NCI-H226 (cell line): ENCODE measurements at regions not wholly inside any gene's neighbourhood (a gene's known extent, or its start where the extent isn't known, plus 50 kb on each side); places are given as distances from the start of the nearest gene placed in this dataset.
"Not testable (repeated sequence)": the region's sequence is repeated elsewhere in the genome, so short reads cannot be mapped to it uniquely, and the experiment has no call there.

Source experiments
- DNase-seq: peaks from one replicate; pipeline ENCODE4 v3.0.0-alpha.2; 2015

- no peak for DNase-seq
Observed at GRCh38 chr10:9911488-9911887, 1106.2 kb upstream of the CELF2 start.

DNA sequence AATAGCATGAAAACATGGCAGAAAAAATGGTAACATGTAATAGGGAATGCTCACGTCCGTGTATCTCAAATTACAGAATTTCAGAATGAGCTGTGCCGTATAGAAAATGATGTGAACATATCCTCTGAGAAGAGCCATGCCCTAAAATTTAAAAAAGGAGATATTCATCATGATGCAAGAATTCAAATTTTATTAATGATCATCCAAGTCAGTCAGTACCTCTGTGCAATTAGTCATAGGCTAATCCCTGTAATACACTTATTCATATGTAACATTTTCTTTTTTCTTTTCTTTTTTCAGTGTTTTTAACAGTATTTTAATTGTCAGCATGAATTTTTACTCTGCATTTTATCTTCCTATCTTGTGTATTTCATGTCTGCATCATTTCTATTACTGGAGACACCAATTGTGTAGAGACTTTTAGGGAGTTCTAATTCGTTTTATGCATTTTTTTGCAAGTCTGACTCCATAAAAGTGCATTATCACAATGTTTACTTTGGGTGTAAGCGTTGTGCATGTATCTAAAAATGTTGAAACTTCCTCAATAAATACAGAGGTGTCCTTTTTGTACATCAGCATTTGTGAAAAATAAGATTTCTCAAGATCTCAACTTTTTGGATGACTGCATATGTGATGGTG, 1103.7 kb upstream of the CELF2 start:
- DNase-seq = no peak

- DNase-seq = no peak
Observed at GRCh38 chr10:9921544-9921943, 1096.1 kb upstream of the CELF2 start.

- DNase-seq = no peak
Observed at GRCh38 chr10:9922126-9922870, 1095.4 kb upstream of the CELF2 start.

DNA sequence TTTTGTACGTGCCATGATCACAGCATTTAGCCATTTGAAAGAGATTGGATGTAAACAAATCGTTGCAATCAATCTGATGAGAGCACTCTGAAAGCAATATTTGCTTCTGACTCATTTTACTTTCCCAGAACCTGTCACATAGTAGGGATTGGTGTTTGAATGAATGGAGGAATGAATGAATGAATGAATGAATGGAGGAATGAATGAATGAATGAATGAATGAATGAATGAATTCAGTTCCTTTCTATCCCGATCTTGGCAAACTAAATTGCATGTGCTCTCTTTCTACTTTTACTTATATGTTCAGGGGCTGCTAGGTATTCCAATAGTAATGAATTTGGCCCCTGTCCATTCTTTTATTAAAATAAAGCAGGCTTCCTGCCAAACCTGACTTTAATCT, 1091.7 kb upstream of the CELF2 start:
- no peak for DNase-seq

GRCh38 chr10:9926881-9927280, 1090.8 kb upstream of the CELF2 start:
- DNase-seq = no peak

DNA sequence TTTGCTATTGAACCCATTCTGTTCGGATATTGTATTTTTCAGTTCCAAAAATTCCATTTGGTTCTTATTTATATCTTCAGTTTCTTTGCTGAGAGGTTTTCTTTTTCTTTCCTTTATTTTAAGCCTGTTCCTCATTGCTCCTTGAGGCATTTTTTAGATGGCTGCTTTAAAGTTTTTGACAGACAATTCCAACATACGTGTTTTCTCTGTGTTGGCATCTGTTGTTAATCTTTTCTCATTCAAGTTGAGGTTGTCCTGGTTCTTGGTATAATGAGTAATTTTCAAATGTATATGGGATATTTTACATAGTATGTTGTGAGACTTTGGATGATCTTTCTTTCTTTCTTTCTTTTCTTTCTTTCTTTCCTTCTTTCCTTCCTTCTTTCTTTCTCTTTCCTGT, 1078.0 kb upstream of the CELF2 start:
- no peak for DNase-seq

- DNase-seq = no peak
Observed at GRCh38 chr10:9944690-9945089, 1073.0 kb upstream of the CELF2 start.

DNA sequence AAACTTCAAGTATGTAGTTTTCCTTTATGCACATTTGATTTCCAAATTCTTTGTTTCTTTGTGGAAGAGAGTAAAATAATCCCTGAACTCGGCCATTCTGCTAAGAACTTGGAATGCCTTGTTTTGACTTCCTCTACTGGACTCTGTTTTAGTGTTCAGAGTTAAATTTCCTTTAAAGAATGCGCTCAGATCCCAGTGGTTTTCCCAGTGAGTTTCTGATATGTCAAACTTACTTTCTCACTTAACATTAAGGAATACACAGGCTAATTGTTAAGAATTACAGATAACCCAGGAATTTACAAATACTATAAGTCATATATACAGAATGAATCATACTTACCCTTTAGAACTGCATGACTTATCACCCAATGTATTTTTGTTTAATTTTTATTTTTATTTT, 1067.6 kb upstream of the CELF2 start:
- DNase-seq = no peak

DNA sequence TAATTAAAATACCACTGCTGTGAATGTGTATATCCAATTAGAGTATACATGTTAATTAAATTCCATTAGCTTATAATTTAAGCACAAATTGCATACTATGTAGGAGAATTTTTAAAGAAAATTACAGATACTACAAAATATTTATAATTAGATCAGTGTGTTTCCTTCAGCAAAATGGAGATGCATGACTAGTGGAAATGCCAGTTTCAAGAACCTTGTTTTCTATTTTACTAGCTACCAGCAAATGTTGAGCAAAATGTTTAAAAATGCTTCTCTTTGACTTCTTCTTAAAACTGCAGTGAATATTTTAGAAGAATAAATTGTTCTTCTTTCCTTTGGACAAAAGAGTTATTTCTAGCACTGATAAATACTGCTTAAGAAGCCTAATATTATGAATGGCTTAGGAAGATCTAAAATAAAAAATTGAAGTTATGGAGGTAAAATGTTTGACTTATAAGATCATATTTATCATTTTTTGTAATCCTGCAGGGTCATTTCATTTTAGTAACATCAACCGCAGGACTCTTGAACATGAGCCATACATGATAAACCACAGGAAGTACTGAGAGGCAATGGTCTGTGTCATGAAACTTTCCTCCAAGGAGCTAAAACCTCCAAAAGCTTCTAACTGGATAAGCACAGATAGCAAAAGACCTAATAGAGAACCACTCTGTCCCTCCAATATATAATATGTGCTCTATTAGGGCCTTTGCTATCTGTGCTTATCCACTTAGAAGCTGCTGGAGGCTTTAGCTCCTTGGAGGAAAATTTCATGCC, 1066.0 kb upstream of the CELF2 start:
- no peak for DNase-seq

GRCh38 chr10:9957351-9957750, 1060.3 kb upstream of the CELF2 start:
- DNase-seq = no peak

GRCh38 chr10:9957876-9958275, 1059.8 kb upstream of the CELF2 start:
- DNase-seq = not testable (repeated sequence)

- DNase-seq = no peak
Observed at GRCh38 chr10:9965341-9965740, 1052.3 kb upstream of the CELF2 start.

DNA sequence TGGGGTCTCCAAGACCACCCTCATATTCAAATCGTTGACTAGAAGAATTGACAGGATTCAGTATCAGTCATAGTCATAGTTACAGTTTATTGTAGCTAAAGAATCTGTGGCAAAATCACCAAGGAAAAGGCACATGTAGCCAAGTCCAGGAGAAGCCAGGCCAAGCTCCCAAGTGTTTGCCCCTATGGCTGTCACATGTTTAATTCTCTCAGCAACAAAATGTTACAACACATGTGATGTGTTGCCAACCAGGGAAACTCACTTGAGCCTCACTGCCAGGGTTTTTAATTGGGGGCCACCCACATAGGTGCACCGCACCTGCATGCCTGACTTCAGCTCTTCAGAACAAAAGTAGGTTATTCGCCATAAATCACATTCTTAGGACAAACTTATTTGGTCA, 1030.9 kb upstream of the CELF2 start:
- no peak for DNase-seq

GRCh38 chr10:9987197-9987596, 1030.5 kb upstream of the CELF2 start:
- DNase-seq = no peak

DNA sequence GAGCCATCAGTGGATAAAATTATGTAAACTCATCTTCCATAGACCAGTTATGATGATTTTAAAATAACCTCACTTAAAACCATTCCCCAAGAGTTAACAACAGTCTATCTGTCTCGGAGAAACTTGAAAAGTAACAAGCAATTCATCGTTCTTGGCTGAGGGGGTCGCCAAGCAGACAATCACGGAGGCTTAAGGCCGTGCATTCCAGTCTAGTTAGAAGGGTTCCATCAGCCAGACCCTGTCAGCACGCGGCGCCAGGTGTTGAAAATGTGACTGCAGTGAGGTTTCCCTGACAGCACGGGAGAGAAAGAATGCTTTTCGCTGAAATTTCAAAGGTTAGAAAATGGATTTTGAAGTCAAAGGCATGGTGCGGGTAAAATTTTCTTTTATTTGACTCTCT, 1025.0 kb upstream of the CELF2 start:
- no peak for DNase-seq

GRCh38 chr10:9994131-9994530, 1023.5 kb upstream of the CELF2 start:
- DNase-seq = no peak

DNA sequence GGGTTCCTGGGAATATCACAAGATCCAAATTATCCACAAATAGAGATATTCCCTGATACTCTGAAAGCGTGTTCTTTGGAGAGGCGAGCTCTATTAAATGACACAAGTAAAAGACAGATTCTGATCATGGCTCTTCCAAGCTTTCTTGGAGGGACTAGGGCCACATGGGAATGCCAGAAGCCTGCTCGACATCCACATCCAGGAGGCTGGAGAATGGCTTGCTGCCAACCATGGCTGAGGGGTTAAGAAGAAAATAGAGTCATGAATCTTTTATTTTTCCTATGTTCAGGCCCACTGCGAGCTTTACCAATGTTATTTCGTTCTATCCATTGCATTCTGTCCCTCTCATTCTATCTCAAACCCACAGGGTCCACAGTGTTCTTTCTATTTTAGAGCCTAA, 1018.0 kb upstream of the CELF2 start:
- no peak for DNase-seq

- DNase-seq = no peak
Observed at GRCh38 chr10:10007957-10008356, 1009.7 kb upstream of the CELF2 start.

GRCh38 chr10:10010397-10010796, 1007.3 kb upstream of the CELF2 start:
- DNase-seq = no peak

DNA sequence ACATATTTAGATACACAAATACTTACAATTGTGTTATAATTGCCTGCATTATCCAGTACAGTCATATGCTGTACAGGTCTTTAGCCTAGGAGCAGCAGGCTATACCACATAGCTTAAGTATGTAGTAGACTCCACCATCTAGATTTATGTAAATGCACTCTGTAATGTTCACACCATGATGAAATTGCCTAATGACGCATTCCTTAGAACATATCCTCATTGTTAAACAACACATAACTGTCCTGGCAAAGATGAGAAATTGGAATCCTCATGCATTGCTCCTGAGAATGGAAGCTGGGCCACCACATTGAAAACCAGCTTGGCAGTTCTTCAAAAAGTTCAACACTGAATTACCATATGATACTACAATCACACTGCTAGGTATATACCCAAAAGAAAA, 1002.8 kb upstream of the CELF2 start:
- no peak for DNase-seq

DNA sequence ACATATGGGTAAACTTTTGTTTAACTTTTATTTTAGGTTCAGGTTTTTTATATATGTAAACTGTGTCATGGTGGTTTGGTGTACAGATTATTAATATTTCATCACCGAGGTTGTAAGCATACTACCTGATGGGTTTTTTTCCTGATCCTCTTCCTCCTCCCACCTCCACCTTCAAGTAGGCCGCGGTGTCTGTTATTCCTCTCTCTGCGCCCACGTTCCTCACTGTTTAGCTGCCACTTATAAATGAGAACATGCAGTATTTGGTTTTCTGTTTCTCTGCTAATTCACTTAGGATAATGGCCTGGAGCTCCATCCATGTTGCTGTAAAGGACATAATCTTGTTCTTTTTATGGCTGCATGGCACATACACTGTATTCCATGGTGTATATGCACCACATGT, 1000.0 kb upstream of the CELF2 start:
- DNase-seq = no peak

GRCh38 chr10:10020945-10021344, 996.7 kb upstream of the CELF2 start:
- DNase-seq = no peak

- no peak for DNase-seq
Observed at GRCh38 chr10:10032991-10033390, 984.7 kb upstream of the CELF2 start.
